ENCODE measurements at regions not wholly inside any gene's neighbourhood (a gene's known extent, or its start where the extent isn't known, plus 50 kb on each side); places are given as distances from the start of the nearest gene placed in this dataset.
"Not testable (repeated sequence)": the region's sequence is repeated elsewhere in the genome, so short reads cannot be mapped to it uniquely, and the experiment has no call there.

DNA sequence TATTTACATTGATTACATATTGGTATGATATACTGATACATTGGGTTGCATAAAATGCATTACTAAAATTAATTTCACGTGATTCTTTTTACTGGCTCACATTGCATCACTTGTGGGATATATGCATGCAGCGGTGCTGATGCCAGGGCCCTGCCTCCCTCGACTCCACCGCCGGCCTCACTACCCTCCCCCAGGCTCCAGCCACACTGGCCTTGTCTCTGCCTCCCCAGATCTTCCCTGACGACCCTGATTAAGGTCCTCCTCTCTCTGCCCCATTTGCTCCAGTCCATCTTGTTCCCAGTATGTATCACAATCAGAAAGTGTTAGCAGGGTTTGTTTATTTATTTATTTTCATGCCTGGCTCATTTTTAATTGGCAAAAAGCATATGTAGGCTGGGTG lies 306.8 kb downstream of the FOXL1 start:
- DNase-seq (ENCODE audit: low spot score) = no peak

GRCh38 chr16:86886651-86887050 lies 308.3 kb downstream of the FOXL1 start:
- no peak for DNase-seq (ENCODE audit: low spot score)

- DNase-seq (ENCODE audit: low spot score) = no peak
These were observed 309.1 kb downstream of the FOXL1 start for GRCh38 chr16:86887416-86887815.

GRCh38 chr16:86888231-86889053 lies 310.1 kb downstream of the FOXL1 start:
- DNase-seq (ENCODE audit: low spot score) = no peak

DNA sequence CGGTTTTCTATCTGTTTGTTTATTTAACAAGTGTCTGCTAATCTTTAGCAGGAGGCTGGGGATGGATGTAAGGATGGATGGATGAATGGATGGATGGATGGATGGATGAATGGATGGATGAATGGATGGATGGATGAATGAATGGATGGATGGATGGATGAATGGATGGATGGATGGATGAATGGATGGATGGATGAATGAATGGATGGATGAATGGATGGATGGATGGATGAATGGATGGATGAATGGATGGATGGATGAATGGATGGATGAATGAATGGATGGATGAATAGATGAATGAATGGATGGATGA lies 310.7 kb downstream of the FOXL1 start:
- not testable (repeated sequence) for DNase-seq (ENCODE audit: low spot score)

DNA sequence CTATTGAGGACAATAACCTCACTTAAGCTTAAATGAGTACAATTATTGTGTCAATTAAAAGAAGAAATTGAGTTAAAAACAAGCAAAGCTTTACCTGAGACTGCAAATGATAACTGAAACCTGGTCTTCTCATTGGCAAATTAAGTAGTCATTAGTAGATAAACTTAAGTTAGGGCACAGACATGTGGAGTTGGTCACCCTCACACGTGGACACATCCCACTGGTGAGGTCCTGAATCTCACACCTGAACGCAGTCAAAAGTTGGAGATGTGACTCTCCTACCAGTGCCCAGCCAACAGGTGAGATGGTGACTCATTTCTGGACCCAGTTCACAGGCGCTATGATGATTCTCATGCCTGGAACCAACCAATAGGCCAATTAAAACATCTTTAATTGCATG lies 311.6 kb downstream of the FOXL1 start:
- DNase-seq (ENCODE audit: low spot score) = no peak

- no peak for DNase-seq (ENCODE audit: low spot score)
These were observed 312.8 kb downstream of the FOXL1 start for GRCh38 chr16:86891121-86891520.

DNA sequence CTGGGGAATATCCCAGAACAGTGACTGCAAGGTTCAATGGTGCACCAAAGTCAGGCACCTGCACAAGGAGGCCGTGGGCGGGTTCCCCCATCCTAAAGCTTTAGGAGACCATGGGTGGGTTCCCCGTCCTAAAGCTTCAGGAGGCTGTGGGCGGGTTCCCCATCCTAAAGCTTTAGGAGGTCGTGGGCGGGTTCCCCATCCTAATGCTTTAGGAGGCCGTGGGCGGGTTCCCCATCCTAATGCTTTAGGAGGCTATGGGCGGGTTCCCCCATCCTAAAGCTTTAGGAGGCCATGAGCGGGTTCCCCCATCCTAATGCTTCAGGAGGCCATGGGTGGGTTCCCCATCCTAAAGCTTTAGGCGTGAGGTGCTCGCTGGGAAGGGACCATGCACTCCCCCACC lies 313.3 kb downstream of the FOXL1 start:
- DNase-seq (ENCODE audit: low spot score) = no peak

DNA sequence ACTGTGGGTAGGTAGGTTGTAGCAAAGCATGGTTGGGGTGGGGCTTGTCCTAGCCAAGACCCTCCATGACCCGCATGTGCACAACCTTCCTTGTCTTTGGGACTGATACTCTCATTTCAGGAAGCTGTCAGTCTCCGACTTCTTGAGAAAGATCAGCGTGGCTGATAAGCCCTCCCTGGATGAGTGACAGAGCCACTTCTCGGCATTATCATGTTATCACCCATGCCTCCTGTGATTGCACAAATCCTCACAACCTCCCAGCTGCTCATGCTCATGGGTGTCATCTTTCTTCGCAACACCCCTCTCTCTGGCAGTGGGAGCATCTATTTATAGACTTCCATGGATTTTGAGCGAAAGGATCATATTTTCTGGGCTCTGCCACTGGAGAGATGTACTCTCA lies 314.2 kb downstream of the FOXL1 start:
- DNase-seq (ENCODE audit: low spot score) = peak; percentile 52

- no peak for DNase-seq (ENCODE audit: low spot score)
These were observed 315.2 kb downstream of the FOXL1 start for GRCh38 chr16:86893506-86893905.

DNA sequence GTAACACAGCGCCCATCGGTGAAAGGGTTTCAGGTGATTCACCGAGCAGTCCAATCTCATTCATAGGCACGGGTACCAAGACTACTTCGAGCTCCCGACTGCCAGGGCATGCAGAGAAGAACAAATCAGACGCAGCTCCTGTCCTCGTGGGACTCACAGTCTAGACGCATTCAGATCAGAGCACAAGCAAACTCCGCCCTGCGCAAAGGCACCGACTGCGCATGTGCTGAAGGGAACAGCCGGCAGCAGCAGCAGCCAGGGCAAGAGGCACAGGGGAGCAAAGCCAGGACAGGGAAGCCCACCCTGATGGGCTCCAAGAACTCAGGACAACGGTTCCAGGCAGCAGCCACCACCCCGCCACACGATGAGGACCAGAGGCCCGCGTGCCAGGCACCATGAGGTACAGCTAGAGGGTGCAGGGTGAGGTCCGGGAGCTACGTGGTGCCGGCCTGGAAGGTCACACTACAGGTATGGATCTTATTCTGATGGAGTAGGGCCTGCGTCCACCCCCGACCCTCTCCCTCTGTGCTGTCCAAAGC lies 315.7 kb downstream of the FOXL1 start:
- no peak for DNase-seq (ENCODE audit: low spot score)

GRCh38 chr16:86894925-86895324 lies 316.6 kb downstream of the FOXL1 start:
- DNase-seq (ENCODE audit: low spot score) = no peak

- no peak for DNase-seq (ENCODE audit: low spot score)
These were observed 317.3 kb downstream of the FOXL1 start for GRCh38 chr16:86895606-86896005.

DNA sequence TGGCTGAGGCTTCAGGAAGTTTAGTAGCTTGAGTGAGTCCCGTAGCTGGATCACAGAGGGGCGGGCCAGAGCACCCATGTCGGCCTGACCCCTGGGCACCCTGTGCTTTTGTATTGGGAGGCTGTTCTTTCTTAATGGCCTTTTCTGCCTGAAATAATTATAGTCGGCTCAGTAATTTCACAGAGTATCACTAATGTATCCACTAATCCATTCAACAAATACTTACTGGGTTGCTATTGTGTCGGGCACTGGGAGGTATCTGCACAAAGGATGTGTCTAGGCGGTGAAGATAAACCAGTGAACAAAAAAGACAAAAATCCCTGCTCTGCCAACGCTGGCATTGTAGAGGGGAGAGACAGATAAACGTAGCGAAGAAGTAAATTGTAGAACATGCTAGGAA lies 318.6 kb downstream of the FOXL1 start:
- DNase-seq (ENCODE audit: low spot score) = no peak

GRCh38 chr16:86897486-86897885 lies 319.1 kb downstream of the FOXL1 start:
- no peak for DNase-seq (ENCODE audit: low spot score)

- DNase-seq (ENCODE audit: low spot score) = no peak
These were observed 320.0 kb downstream of the FOXL1 start for GRCh38 chr16:86898386-86898785.

GRCh38 chr16:86899151-86899550 lies 320.8 kb downstream of the FOXL1 start:
- no peak for DNase-seq (ENCODE audit: low spot score)

DNA sequence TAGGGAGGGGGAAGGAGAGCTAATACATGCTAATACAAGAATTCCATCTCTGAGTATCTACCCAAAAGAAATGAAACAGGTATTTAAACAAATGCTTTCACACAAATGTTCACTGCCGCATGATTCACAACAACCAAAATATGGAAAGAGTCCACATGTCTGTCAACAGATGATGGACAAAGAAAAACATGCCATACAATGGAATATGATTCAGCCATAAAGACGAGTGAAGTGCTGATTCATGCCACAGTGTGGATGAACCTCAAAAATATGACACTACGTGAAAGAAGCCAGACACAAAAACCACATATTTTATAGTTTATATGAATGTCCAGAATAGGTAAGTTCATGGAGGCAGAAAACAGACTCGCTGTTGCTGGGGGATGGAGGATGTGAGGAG lies 321.4 kb downstream of the FOXL1 start:
- no peak for DNase-seq (ENCODE audit: low spot score)

DNA sequence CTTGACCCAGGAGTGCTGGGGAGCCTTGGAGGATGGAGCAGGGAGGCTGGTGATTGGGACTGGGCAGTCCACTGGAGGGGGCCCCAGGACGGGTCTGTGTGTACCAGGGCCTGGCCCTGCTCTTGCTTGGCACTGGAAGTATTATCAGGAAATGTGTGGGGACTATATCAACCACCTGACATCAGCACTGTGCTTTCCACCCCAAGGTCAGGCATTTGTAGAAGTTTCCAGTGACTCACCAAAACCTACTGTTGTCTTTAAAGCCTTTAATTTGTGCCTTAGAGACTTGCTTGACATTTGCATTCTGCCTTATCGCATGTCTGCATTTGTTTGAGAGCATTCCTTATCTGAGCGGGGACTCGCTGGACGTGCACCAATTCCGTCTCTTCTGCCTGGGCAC lies 323.1 kb downstream of the FOXL1 start:
- peak; percentile 15 for DNase-seq (ENCODE audit: low spot score)

GRCh38 chr16:86902656-86903001 lies 324.3 kb downstream of the FOXL1 start:
- no peak for DNase-seq (ENCODE audit: low spot score)

- DNase-seq (ENCODE audit: low spot score) = no peak
These were observed 324.7 kb downstream of the FOXL1 start for GRCh38 chr16:86903068-86903467.

DNA sequence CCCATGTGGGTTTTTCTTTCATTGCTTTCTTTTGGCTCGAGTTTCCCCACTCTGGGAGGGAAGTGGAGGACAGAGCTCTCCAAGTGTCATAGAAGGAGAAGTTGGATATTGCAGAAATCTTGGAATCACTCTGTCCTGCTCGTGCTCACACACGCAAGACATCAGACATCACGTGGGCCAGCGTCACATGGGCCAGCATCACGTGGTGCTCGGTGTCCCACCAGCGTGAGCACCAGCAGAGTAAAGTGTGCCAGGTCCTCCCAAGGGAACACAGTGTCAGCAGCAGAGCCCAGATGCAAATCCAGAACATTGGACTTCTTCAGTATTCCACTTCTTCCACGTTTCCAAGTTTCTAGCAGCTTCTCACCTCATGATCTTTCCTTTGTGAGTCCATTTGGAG lies 327.0 kb downstream of the FOXL1 start:
- DNase-seq (ENCODE audit: low spot score) = no peak

GRCh38 chr16:86906623-86907022 lies 328.3 kb downstream of the FOXL1 start:
- peak; percentile 77 for DNase-seq (ENCODE audit: low spot score)
